Middle frontal gyrus (tissue), 1 donor: ENCODE measurements at regions not wholly inside any gene's neighbourhood (a gene's known extent, or its start where the extent isn't known, plus 50 kb on each side); places are given as distances from the start of the nearest gene placed in this dataset.

ENCODE experiments used
- DNase-seq: peaks from one replicate; pipeline ENCODE4 v3.0.0-alpha.2; 2015; ENCODE audit warnings: low spot score; ENCODE audit errors: extremely low spot score

GRCh38 chr4:99714179-99714578 lies 56.6 kb upstream of the C4orf54 start:
- no peak for DNase-seq

GRCh38 chr4:99712530-99712929 lies 54.9 kb upstream of the C4orf54 start:
- DNase-seq = no peak

- no peak for DNase-seq
Measured at GRCh38 chr4:99712099-99712498, 54.5 kb upstream of the C4orf54 start.

GRCh38 chr4:99711657-99712056 lies 54.0 kb upstream of the C4orf54 start:
- no peak for DNase-seq

- DNase-seq = no peak
Measured at GRCh38 chr4:99710681-99711345, 53.2 kb upstream of the C4orf54 start.

- DNase-seq = no peak
Measured at GRCh38 chr4:99710020-99710419, 52.4 kb upstream of the C4orf54 start.

- DNase-seq = no peak
Measured at GRCh38 chr4:99708551-99708950, 50.9 kb upstream of the C4orf54 start.
